Loucy (cell line): ENCODE measurements at regions not wholly inside any gene's neighbourhood (a gene's known extent, or its start where the extent isn't known, plus 50 kb on each side); places are given as distances from the start of the nearest gene placed in this dataset.
"Not testable (repeated sequence)": the region's sequence is repeated elsewhere in the genome, so short reads cannot be mapped to it uniquely, and the experiment has no call there.

Source experiments
- H2AFZ ChIP-seq: fragments of 200-600 bp; sonication (generic); 2 replicates; pipeline ENCODE4 v1.6.0; 2016; ENCODE audit warnings: antibody characterized with exemption, mild to moderate bottlenecking, low read length, moderate library complexity
- H3F3A ChIP-seq: fragments of 200-600 bp; 2 replicates; pipeline ENCODE4 v1.6.0; 2016; ENCODE audit warnings: antibody characterized with exemption, low read depth, mild to moderate bottlenecking
- H3K27me3 ChIP-seq: fragments of 200-600 bp; sonication (generic); 2 replicates; pipeline ENCODE4 v1.6.1; 2014; ENCODE audit warnings: low read length, mild to moderate bottlenecking; ENCODE audit not compliant: insufficient read depth, poor library complexity, severe bottlenecking
- H3K36me3 ChIP-seq: fragments of 200-600 bp; sonication (generic); 2 replicates; pipeline ENCODE4 v1.6.1; 2016; ENCODE audit warnings: low read length; ENCODE audit not compliant: insufficient read depth
- H3K4me1 ChIP-seq: fragments of 200-600 bp; sonication (generic); 2 replicates; pipeline ENCODE4 v1.5.1; 2014; ENCODE audit warnings: low read length, mild to moderate bottlenecking; ENCODE audit not compliant: insufficient read depth, poor library complexity, severe bottlenecking
- H3K4me2 ChIP-seq: fragments of 200-600 bp; sonication (generic); 2 replicates; pipeline ENCODE4 v1.6.0; 2014; ENCODE audit warnings: antibody characterized with exemption, low read length, low read depth, mild to moderate bottlenecking; ENCODE audit not compliant: poor library complexity, severe bottlenecking
- H3K4me3 ChIP-seq: fragments of 200-600 bp; sonication (generic); 2 replicates; pipeline ENCODE4 v1.5.1; 2014; ENCODE audit warnings: low read length, mild to moderate bottlenecking, mixed read lengths; ENCODE audit not compliant: poor library complexity, severe bottlenecking
- H3K79me2 ChIP-seq: fragments of 200-600 bp; sonication (generic); 2 replicates; pipeline ENCODE4 v1.6.1; 2014; ENCODE audit warnings: low read length; ENCODE audit not compliant: insufficient read depth
- H3K9ac ChIP-seq: fragments of 200-600 bp; sonication (generic); 2 replicates; pipeline ENCODE4 v1.6.0; 2014; ENCODE audit warnings: mild to moderate bottlenecking, low read depth, low read length, moderate library complexity; ENCODE audit not compliant: poor library complexity, severe bottlenecking
- H3K9me2 ChIP-seq: fragments of 200-600 bp; sonication (generic); replicated peaks from 2 replicates; pipeline ENCODE4 v1.6.1; 2016; ENCODE audit warnings: low read depth, low read length, mixed read lengths
- H3K9me3 ChIP-seq: fragments of 200-600 bp; sonication (generic); 2 replicates; pipeline ENCODE4 v1.6.1; 2014; ENCODE audit warnings: mild to moderate bottlenecking, antibody characterized with exemption, low read length, low read depth; ENCODE audit not compliant: insufficient read depth
- H4K20me1 ChIP-seq: fragments of 200-600 bp; sonication (generic); 2 replicates; pipeline ENCODE4 v1.6.0; 2014; ENCODE audit warnings: antibody characterized with exemption, low read length, mild to moderate bottlenecking; ENCODE audit not compliant: insufficient read depth, poor library complexity, severe bottlenecking
- CTCF ChIP-seq: fragments of 200-600 bp; sonication (generic); conservative IDR thresholded peaks from 2 replicates; pipeline ENCODE4 v1.5.1; 2014; ENCODE audit warnings: mild to moderate bottlenecking, antibody characterized with exemption, low read length
- EZH2phosphoT487 ChIP-seq: fragments of 200-600 bp; IDR thresholded peaks from 2 replicates; pipeline ENCODE4 v1.6.1; 2018; ENCODE audit warnings: antibody characterized with exemption, mild to moderate bottlenecking, moderate library complexity, borderline replicate concordance

- H3K79me2 ChIP-seq: no peaks in the 10 kb centered on the region
- H2AFZ ChIP-seq: no peak overlapping the region
- no peaks in the 10 kb centered on the region for H3K27me3 ChIP-seq
- no peak overlapping the region for H3K9ac ChIP-seq
- TF ChIP-seq EZH2phosphoT487: no peak
- no peak for TF ChIP-seq CTCF
- H3K36me3 ChIP-seq: no peaks in the 10 kb centered on the region
- H3K9me2 ChIP-seq: no peaks in the 10 kb centered on the region
- no peak overlapping the region for H3K4me3 ChIP-seq
- H4K20me1 ChIP-seq: no peaks in the 10 kb centered on the region
- H3K4me1 ChIP-seq: no peaks in the 10 kb centered on the region
- 0 out of 2 replicates have a peak, but pooled peaks cover 4% of the 10 kb centered on the region for H3K9me3 ChIP-seq
- H3F3A ChIP-seq: no peaks in the 10 kb centered on the region
- H3K4me2 ChIP-seq: no peak overlapping the region
Measured at GRCh38 chr7:89849052-89849451, 305.2 kb upstream of the STEAP1 start.

- H3K4me2 ChIP-seq, H2AFZ ChIP-seq, H3F3A ChIP-seq, H3K4me3 ChIP-seq, H3K36me3 ChIP-seq, H3K27me3 ChIP-seq, H3K4me1 ChIP-seq, H4K20me1 ChIP-seq, H3K79me2 ChIP-seq, H3K9ac ChIP-seq, H3K9me3 ChIP-seq, H3K9me2 ChIP-seq: not testable (repeated sequence)
Measured at GRCh38 chr7:89857053-89857452, 297.2 kb upstream of the STEAP1 start.

- Histone ChIP-seq H4K20me1 (no peaks in the 10 kb centered on the region), H3K79me2 (no peaks in the 10 kb centered on the region), H3K4me3 (no peak overlapping the region), H3K9me3 (no peaks in the 10 kb centered on the region), H3K4me1 (no peaks in the 10 kb centered on the region), H3K9me2 (no peaks in the 10 kb centered on the region), H2AFZ (no peak overlapping the region), H3K4me2 (no peak overlapping the region), H3K36me3 (no peaks in the 10 kb centered on the region), H3K9ac (no peak overlapping the region), H3K27me3 (no peaks in the 10 kb centered on the region), H3F3A (no peaks in the 10 kb centered on the region)
- TF ChIP-seq EZH2phosphoT487 (no peak), CTCF (no peak)
Measured at GRCh38 chr7:89857767-89858166, 296.5 kb upstream of the STEAP1 start.

GRCh38 chr7:89887489-89887888, 266.8 kb upstream of the STEAP1 start:
- no peaks in the 10 kb centered on the region for H3K79me2 ChIP-seq
- no peak overlapping the region for H2AFZ ChIP-seq
- H3K4me2 ChIP-seq: no peak overlapping the region
- H3F3A ChIP-seq: no peaks in the 10 kb centered on the region
- no peaks in the 10 kb centered on the region for H3K4me1 ChIP-seq
- H3K36me3 ChIP-seq: no peaks in the 10 kb centered on the region
- H4K20me1 ChIP-seq: no peaks in the 10 kb centered on the region
- no peaks in the 10 kb centered on the region for H3K9me2 ChIP-seq
- H3K9ac ChIP-seq: no peak overlapping the region
- no peaks in the 10 kb centered on the region for H3K9me3 ChIP-seq
- H3K4me3 ChIP-seq: no peak overlapping the region
- TF ChIP-seq EZH2phosphoT487 (no peak), CTCF (no peak)
- H3K27me3 ChIP-seq: no peaks in the 10 kb centered on the region
